Right atrium auricular region (tissue), 2 donors: ENCODE measurements at regions not wholly inside any gene's neighbourhood (a gene's known extent, or its start where the extent isn't known, plus 50 kb on each side); places are given as distances from the start of the nearest gene placed in this dataset.

Source experiments
- DNase-seq: peaks from one replicate; pipeline ENCODE4 v3.0.0-alpha.2; 2019; ENCODE audit warnings: low spot score
- H3K27ac ChIP-seq, 2 donors: fragments of 200-600 bp; sonication (generic); 1 replicate in 1 of 2; 2 replicates in 1 of 2; pipeline ENCODE4 v1.5.1; 2016 to 2019
- H3K27me3 ChIP-seq, 2 donors: fragments of 200-600 bp; sonication (generic); one replicate each; pipeline versions ENCODE4 v1.5.1 to v1.6.0; 2017 to 2019
- H3K36me3 ChIP-seq: fragments of 200-600 bp; sonication (generic); one replicate; pipeline ENCODE4 v1.5.1; 2016
- H3K4me1 ChIP-seq, 2 donors: fragments of 200-600 bp; sonication (generic); one replicate each; pipeline versions ENCODE4 v1.5.1 to v1.6.0; 2017 to 2019
- H3K4me3 ChIP-seq, 2 donors: fragments of 200-600 bp; sonication (generic); 1 replicate in 1 of 2; 2 replicates in 1 of 2; pipeline ENCODE4 v1.5.1; 2017 to 2019; ENCODE audit warnings: mild to moderate bottlenecking in 1 of 2, moderate library complexity in 1 of 2
- H3K9me3 ChIP-seq, 2 donors: fragments of 200-600 bp; sonication (generic); one replicate each; pipeline ENCODE4 v1.5.1; 2019
- CTCF ChIP-seq, 2 donors: fragments of 200-600 bp; sonication (generic); IDR thresholded peaks; one replicate each; pipeline ENCODE4 v1.5.1; 2019; ENCODE audit warnings: antibody characterized with exemption in 2 of 2

GRCh38 chr7:25928549-25929330 is 223.3 kb upstream of the NFE2L3 start:
- Histone ChIP-seq H3K4me3 (no peak overlapping the region), H3K36me3 (no peaks in the 10 kb centered on the region), H3K27ac (no peak overlapping the region), H3K9me3 (peaks cover 0 to 7% of the 10 kb centered on the region in 2 donors), H3K27me3 (no peaks in the 10 kb centered on the region), H3K4me1 (no peaks in the 10 kb centered on the region)
- TF ChIP-seq CTCF (IDR thresholded peaks at IDR 0.05) = no peak
- DNase-seq = no peak

- Histone ChIP-seq H3K27ac (no peak overlapping the region), H3K27me3 (no peaks in the 10 kb centered on the region), H3K36me3 (no peaks in the 10 kb centered on the region), H3K4me1 (no peaks in the 10 kb centered on the region), H3K9me3 (peaks cover 0 to 14% of the 10 kb centered on the region in 2 donors), H3K4me3 (no peak overlapping the region)
- DNase-seq = no peak
- TF ChIP-seq CTCF (IDR thresholded peaks at IDR 0.05) = no peak
These were observed 222.6 kb upstream of the NFE2L3 start for GRCh38 chr7:25929448-25929847.

- DNase-seq = no peak
- Histone ChIP-seq H3K4me3 (no peak overlapping the region), H3K27me3 (no peaks in the 10 kb centered on the region), H3K36me3 (no peaks in the 10 kb centered on the region), H3K4me1 (no peaks in the 10 kb centered on the region), H3K27ac (no peak overlapping the region), H3K9me3 (peaks cover 0 to 24% of the 10 kb centered on the region in 2 donors)
- no peak for TF ChIP-seq CTCF (IDR thresholded peaks at IDR 0.05)
These were observed 221.4 kb upstream of the NFE2L3 start for GRCh38 chr7:25930492-25931048.

GRCh38 chr7:25931156-25931555 is 220.8 kb upstream of the NFE2L3 start:
- Histone ChIP-seq H3K27ac (no peak overlapping the region), H3K36me3 (no peaks in the 10 kb centered on the region), H3K9me3 (peaks cover 0 to 24% of the 10 kb centered on the region in 2 donors), H3K27me3 (no peaks in the 10 kb centered on the region), H3K4me3 (no peak overlapping the region), H3K4me1 (no peaks in the 10 kb centered on the region)
- TF ChIP-seq CTCF (IDR thresholded peaks at IDR 0.05) = no peak
- DNase-seq = no peak

- H3K4me3 ChIP-seq = no peak overlapping the region
- H3K4me1 ChIP-seq = no peaks in the 10 kb centered on the region
- no peak for DNase-seq
- H3K36me3 ChIP-seq = no peaks in the 10 kb centered on the region
- H3K27ac ChIP-seq = no peak overlapping the region
- no peak for TF ChIP-seq CTCF (IDR thresholded peaks at IDR 0.05)
- peaks cover 0 to 28% of the 10 kb centered on the region in 2 donors for H3K9me3 ChIP-seq
- H3K27me3 ChIP-seq = no peaks in the 10 kb centered on the region
These were observed 218.1 kb upstream of the NFE2L3 start for GRCh38 chr7:25933921-25934320.
